ENCODE measurements at regions not wholly inside any gene's neighbourhood (a gene's known extent, or its start where the extent isn't known, plus 50 kb on each side); places are given as distances from the start of the nearest gene placed in this dataset.
A peak's percentile ranks its signal among the peaks of the same experiment; 100 is the strongest.

DNA sequence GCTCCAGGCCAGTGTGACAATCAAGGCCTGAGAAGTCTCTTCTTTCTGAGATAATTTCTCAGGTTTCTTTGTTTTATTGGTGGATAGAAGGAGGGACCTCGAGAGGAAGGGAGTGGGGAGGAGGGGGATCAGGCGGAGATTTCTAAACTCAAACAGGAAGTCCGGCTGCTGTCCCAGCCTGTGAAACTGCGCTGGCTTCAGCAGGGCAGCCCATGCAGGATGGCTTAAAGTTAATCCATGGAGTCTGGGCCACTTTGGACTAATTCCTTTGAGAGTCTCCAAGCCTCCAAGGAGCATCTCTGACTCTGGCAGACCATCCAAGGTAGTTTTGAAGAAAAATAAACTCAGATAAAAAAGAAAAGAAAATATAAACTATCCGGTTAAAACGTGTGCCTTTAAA lies 378.5 kb downstream of the MLLT3 start:
- Mint-ChIP-seq H3K36me3 (ENCODE audit: insufficient read depth) (no peaks in the 10 kb centered on the region), H3K27ac (no peak overlapping the region), H3K27me3 (peaks cover 3% of the 10 kb centered on the region), H3K9me3 (ENCODE audit: low read depth) (peaks cover 2% of the 10 kb centered on the region), H3K4me3 (ENCODE audit: low read depth) (no peak overlapping the region), H3K4me1 (ENCODE audit: low read depth) (no peaks in the 10 kb centered on the region)
- TF ChIP-seq, protein P1, sequence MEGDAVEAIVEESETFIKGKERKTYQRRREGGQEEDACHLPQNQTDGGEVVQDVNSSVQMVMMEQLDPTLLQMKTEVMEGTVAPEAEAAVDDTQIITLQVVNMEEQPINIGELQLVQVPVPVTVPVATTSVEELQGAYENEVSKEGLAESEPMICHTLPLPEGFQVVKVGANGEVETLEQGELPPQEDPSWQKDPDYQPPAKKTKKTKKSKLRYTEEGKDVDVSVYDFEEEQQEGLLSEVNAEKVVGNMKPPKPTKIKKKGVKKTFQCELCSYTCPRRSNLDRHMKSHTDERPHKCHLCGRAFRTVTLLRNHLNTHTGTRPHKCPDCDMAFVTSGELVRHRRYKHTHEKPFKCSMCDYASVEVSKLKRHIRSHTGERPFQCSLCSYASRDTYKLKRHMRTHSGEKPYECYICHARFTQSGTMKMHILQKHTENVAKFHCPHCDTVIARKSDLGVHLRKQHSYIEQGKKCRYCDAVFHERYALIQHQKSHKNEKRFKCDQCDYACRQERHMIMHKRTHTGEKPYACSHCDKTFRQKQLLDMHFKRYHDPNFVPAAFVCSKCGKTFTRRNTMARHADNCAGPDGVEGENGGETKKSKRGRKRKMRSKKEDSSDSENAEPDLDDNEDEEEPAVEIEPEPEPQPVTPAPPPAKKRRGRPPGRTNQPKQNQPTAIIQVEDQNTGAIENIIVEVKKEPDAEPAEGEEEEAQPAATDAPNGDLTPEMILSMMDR (IDR thresholded peaks at IDR 0.05; ENCODE audit: unreplicated experiment) = no peak
- no peak for DNase-seq (ENCODE audit: low spot score, unreplicated experiment)

DNA sequence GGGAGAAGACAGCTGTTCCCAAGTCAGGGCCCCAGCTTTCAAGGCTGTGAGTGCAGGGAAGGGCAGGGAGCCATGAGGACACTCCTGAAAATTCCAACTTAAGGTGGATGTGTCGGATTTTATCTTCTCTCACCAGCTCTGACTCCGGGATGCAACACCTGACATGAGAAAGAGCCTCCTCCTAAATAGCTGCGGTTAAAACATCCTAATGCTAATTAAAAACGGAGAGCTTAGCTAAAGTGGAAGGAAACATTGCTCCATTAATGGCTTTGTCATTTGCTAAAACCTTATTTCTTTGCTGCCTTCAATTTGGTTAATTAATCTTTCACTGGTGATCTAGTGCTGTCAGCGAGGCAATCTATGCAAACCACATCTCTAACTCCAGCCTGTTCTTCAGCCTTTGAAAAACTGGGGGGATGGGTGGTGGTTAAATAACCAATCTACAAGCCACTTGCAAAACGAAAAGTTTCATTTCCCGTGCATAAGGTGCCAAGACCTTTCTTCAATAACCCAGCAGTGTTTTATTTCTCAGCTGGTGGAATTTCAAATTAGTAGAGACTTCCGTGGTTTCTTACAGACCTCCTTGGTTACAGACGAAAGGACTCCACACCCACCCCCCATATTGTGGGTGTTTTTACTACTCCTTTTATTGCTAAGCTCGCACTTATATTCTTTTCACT lies 379.6 kb downstream of the MLLT3 start:
- H3K27me3 Mint-ChIP-seq = peaks cover 3% of the 10 kb centered on the region
- H3K4me1 Mint-ChIP-seq (ENCODE audit: low read depth) = peaks cover 1% of the 10 kb centered on the region
- H3K9me3 Mint-ChIP-seq (ENCODE audit: low read depth) = no peaks in the 10 kb centered on the region
- no peak for DNase-seq (ENCODE audit: low spot score, unreplicated experiment)
- TF ChIP-seq, protein P1 (IDR thresholded peaks at IDR 0.05; ENCODE audit: unreplicated experiment) = no peak
- H3K4me3 Mint-ChIP-seq (ENCODE audit: low read depth) = no peak overlapping the region
- H3K36me3 Mint-ChIP-seq (ENCODE audit: insufficient read depth) = no peaks in the 10 kb centered on the region
- H3K27ac Mint-ChIP-seq = no peak overlapping the region

DNA sequence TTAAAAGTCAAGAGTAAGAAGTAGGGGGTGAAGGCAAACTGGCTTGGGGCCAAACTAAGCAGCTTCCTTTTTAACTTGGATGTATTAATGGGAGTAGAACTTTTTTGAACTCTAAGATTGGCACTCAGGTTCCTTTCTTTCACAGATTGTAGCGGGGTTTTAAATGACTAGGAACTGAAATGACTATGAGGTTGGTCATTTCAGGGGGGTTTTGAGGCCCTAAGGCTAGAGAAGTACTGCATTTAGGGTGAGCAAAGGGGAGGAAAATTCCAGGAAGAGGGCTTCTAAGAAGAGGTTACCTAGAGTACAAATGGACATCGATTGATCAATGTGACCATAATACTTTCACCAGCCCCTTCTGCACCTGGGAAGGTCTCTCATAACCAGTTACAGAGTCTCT lies 381.8 kb downstream of the MLLT3 start:
- Mint-ChIP-seq H3K27me3 (peaks cover 3% of the 10 kb centered on the region), H3K4me3 (ENCODE audit: low read depth) (no peak overlapping the region), H3K4me1 (ENCODE audit: low read depth) (peaks cover 13% of the 10 kb centered on the region), H3K27ac (no peak overlapping the region), H3K9me3 (ENCODE audit: low read depth) (no peaks in the 10 kb centered on the region), H3K36me3 (ENCODE audit: insufficient read depth) (no peaks in the 10 kb centered on the region)
- DNase-seq (ENCODE audit: low spot score, unreplicated experiment) = no peak
- TF ChIP-seq, protein P1 (IDR thresholded peaks at IDR 0.05; ENCODE audit: unreplicated experiment) = no peak

- DNase-seq (ENCODE audit: low spot score, unreplicated experiment) = no peak
- Mint-ChIP-seq H3K27ac (no peak overlapping the region), H3K4me1 (ENCODE audit: low read depth) (peaks cover 13% of the 10 kb centered on the region), H3K27me3 (peaks cover 3% of the 10 kb centered on the region), H3K9me3 (ENCODE audit: low read depth) (peaks cover 4% of the 10 kb centered on the region), H3K4me3 (ENCODE audit: low read depth) (no peak overlapping the region), H3K36me3 (ENCODE audit: insufficient read depth) (peaks cover 2% of the 10 kb centered on the region)
- TF ChIP-seq, protein P1 (IDR thresholded peaks at IDR 0.05; ENCODE audit: unreplicated experiment) = no peak
Measured at GRCh38 chr9:20238921-20239320, 383.4 kb downstream of the MLLT3 start.

- H3K36me3 Mint-ChIP-seq (ENCODE audit: insufficient read depth) = peaks cover 2% of the 10 kb centered on the region
- TF ChIP-seq, protein P1 (IDR thresholded peaks at IDR 0.05; ENCODE audit: unreplicated experiment) = no peak
- H3K4me1 Mint-ChIP-seq (ENCODE audit: low read depth) = peaks cover 13% of the 10 kb centered on the region
- no peak for DNase-seq (ENCODE audit: low spot score, unreplicated experiment)
- H3K9me3 Mint-ChIP-seq (ENCODE audit: low read depth) = peaks cover 8% of the 10 kb centered on the region
- peaks cover 3% of the 10 kb centered on the region for H3K27me3 Mint-ChIP-seq
- peak overlapping the region; percentile 7 for H3K27ac Mint-ChIP-seq
- H3K4me3 Mint-ChIP-seq (ENCODE audit: low read depth) = no peak overlapping the region
Measured at GRCh38 chr9:20237686-20238085, 384.6 kb downstream of the MLLT3 start.
